Liver (tissue), 3 donors: ENCODE measurements at regions not wholly inside any gene's neighbourhood (a gene's known extent, or its start where the extent isn't known, plus 50 kb on each side); places are given as distances from the start of the nearest gene placed in this dataset.
"Not testable (repeated sequence)": the region's sequence is repeated elsewhere in the genome, so short reads cannot be mapped to it uniquely, and the experiment has no call there.

Source experiments
- EGR1 ChIP-seq, 2 donors: IDR thresholded peaks; 2 replicates each; pipeline ENCODE4 v1.6.1; 2016 to 2018; ENCODE audit warnings: antibody characterized with exemption in 2 of 2, low read depth in 2 of 2
- JUND ChIP-seq, 2 donors: IDR thresholded peaks; 2 replicates each; pipeline ENCODE4 v1.6.1; 2016; ENCODE audit warnings: antibody characterized with exemption in 2 of 2
- NR2F2 ChIP-seq: IDR thresholded peaks from 2 replicates; pipeline ENCODE4 v1.6.1; 2016; ENCODE audit warnings: antibody characterized with exemption
- SP1 ChIP-seq: IDR thresholded peaks from 2 replicates; pipeline ENCODE4 v1.6.1; 2018; ENCODE audit warnings: antibody characterized with exemption, mild to moderate bottlenecking
- TAF1 ChIP-seq: conservative IDR thresholded peaks from 2 replicates; pipeline ENCODE4 v1.6.1; 2016; ENCODE audit warnings: antibody characterized with exemption, mild to moderate bottlenecking
- YY1 ChIP-seq: IDR thresholded peaks from 2 replicates; pipeline ENCODE4 v1.6.1; 2016; ENCODE audit warnings: antibody characterized with exemption, mild to moderate bottlenecking
- TF ChIP-seq, protein P1 (sequence below): fragments of 150-350 bp; IDR thresholded peaks from 2 replicates; pipeline ENCODE4 v1.5.1; 2017; ENCODE audit warnings: improper control_type of control experiment, low read depth, low read length; ENCODE audit not compliant: missing input control
- TF ChIP-seq, protein P2 (sequence below): IDR thresholded peaks from 2 replicates; pipeline ENCODE4 v1.6.1; 2016; ENCODE audit warnings: antibody characterized with exemption
- TF ChIP-seq, protein P3 (sequence below): IDR thresholded peaks from 2 replicates; pipeline ENCODE4 v1.6.1; 2016; ENCODE audit warnings: antibody characterized with exemption, mild to moderate bottlenecking
- TF ChIP-seq, protein P4 (sequence below): IDR thresholded peaks from 2 replicates; pipeline ENCODE4 v1.6.1; 2016; ENCODE audit warnings: antibody characterized with exemption
- TF ChIP-seq, protein P5 (sequence below): IDR thresholded peaks from 2 replicates; pipeline ENCODE4 v1.6.1; 2016; ENCODE audit warnings: antibody characterized with exemption
- donor health status: healthy.
- donor health status: healthy.

DNA sequence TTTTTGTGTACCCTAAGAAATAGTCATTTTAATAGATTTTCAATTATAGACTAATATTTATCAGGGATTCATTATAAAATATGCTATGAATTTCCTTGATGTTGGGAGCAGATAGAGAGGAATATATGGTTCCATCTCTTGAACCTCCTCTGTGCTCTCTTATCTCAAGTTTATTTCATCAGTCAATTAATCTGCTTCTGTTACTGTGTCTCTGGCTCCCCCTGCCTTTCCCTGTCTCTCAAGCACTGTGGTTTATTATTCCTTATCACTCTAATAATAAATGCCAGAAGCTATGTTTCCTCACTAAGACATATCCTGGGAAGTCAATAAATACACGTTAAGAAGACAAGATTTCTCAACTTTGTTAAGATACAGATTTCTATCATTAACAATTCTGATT is 141.5 kb downstream of the SYT15 start:
- TF ChIP-seq, protein P1, sequence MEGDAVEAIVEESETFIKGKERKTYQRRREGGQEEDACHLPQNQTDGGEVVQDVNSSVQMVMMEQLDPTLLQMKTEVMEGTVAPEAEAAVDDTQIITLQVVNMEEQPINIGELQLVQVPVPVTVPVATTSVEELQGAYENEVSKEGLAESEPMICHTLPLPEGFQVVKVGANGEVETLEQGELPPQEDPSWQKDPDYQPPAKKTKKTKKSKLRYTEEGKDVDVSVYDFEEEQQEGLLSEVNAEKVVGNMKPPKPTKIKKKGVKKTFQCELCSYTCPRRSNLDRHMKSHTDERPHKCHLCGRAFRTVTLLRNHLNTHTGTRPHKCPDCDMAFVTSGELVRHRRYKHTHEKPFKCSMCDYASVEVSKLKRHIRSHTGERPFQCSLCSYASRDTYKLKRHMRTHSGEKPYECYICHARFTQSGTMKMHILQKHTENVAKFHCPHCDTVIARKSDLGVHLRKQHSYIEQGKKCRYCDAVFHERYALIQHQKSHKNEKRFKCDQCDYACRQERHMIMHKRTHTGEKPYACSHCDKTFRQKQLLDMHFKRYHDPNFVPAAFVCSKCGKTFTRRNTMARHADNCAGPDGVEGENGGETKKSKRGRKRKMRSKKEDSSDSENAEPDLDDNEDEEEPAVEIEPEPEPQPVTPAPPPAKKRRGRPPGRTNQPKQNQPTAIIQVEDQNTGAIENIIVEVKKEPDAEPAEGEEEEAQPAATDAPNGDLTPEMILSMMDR = peak; percentile 33
- TF ChIP-seq YY1 (peak; percentile 59), SP1 (peak; percentile 40)
- TF ChIP-seq TAF1; JUND (IDR thresholded peaks at IDR 0.05); NR2F2; EGR1 (IDR thresholded peaks at IDR 0.05; ENCODE audit: low read depth in 2 of 2): not testable (repeated sequence)
- TF ChIP-seq, protein P2, sequence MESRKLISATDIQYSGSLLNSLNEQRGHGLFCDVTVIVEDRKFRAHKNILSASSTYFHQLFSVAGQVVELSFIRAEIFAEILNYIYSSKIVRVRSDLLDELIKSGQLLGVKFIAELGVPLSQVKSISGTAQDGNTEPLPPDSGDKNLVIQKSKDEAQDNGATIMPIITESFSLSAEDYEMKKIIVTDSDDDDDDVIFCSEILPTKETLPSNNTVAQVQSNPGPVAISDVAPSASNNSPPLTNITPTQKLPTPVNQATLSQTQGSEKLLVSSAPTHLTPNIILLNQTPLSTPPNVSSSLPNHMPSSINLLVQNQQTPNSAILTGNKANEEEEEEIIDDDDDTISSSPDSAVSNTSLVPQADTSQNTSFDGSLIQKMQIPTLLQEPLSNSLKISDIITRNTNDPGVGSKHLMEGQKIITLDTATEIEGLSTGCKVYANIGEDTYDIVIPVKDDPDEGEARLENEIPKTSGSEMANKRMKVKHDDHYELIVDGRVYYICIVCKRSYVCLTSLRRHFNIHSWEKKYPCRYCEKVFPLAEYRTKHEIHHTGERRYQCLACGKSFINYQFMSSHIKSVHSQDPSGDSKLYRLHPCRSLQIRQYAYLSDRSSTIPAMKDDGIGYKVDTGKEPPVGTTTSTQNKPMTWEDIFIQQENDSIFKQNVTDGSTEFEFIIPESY = not testable (repeated sequence)
- TF ChIP-seq, protein P3, sequence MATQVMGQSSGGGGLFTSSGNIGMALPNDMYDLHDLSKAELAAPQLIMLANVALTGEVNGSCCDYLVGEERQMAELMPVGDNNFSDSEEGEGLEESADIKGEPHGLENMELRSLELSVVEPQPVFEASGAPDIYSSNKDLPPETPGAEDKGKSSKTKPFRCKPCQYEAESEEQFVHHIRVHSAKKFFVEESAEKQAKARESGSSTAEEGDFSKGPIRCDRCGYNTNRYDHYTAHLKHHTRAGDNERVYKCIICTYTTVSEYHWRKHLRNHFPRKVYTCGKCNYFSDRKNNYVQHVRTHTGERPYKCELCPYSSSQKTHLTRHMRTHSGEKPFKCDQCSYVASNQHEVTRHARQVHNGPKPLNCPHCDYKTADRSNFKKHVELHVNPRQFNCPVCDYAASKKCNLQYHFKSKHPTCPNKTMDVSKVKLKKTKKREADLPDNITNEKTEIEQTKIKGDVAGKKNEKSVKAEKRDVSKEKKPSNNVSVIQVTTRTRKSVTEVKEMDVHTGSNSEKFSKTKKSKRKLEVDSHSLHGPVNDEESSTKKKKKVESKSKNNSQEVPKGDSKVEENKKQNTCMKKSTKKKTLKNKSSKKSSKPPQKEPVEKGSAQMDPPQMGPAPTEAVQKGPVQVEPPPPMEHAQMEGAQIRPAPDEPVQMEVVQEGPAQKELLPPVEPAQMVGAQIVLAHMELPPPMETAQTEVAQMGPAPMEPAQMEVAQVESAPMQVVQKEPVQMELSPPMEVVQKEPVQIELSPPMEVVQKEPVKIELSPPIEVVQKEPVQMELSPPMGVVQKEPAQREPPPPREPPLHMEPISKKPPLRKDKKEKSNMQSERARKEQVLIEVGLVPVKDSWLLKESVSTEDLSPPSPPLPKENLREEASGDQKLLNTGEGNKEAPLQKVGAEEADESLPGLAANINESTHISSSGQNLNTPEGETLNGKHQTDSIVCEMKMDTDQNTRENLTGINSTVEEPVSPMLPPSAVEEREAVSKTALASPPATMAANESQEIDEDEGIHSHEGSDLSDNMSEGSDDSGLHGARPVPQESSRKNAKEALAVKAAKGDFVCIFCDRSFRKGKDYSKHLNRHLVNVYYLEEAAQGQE = peak; percentile 25
- TF ChIP-seq, protein P4, sequence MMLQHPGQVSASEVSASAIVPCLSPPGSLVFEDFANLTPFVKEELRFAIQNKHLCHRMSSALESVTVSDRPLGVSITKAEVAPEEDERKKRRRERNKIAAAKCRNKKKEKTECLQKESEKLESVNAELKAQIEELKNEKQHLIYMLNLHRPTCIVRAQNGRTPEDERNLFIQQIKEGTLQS = not testable (repeated sequence)
- TF ChIP-seq, protein P5, sequence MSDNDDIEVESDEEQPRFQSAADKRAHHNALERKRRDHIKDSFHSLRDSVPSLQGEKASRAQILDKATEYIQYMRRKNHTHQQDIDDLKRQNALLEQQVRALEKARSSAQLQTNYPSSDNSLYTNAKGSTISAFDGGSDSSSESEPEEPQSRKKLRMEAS = not testable (repeated sequence)
